Cardiac muscle cell (in vitro differentiated cells and primary cell): ENCODE measurements at regions not wholly inside any gene's neighbourhood (a gene's known extent, or its start where the extent isn't known, plus 50 kb on each side); places are given as distances from the start of the nearest gene placed in this dataset.

Experiments
- DNase-seq, 2 donors: peaks; one replicate each; pipeline versions ENCODE4 v3.0.0 to v3.0.0-alpha.2; 2010 to 2017; ENCODE audit warnings: low read depth in 1 of 2, low spot score in 1 of 2
- H3K27ac ChIP-seq: fragments of 200-600 bp; sonication (generic); 2 replicates; pipeline ENCODE4 v1.5.1; 2016
- H3K27me3 ChIP-seq: fragments of 200-600 bp; sonication (generic); 2 replicates; pipeline ENCODE4 v1.6.0; 2016; ENCODE audit warnings: control low read depth
- H3K36me3 ChIP-seq: fragments of 200-600 bp; sonication (generic); 2 replicates; pipeline ENCODE4 v1.5.1; 2016; ENCODE audit warnings: control low read depth
- H3K4me1 ChIP-seq: fragments of 200-600 bp; sonication (generic); 2 replicates; pipeline ENCODE4 v1.8.1; 2017; ENCODE audit warnings: low read depth, mild to moderate bottlenecking, mixed run types
- H3K4me3 ChIP-seq: fragments of 200-600 bp; sonication (generic); 2 replicates; pipeline ENCODE4 v1.5.1; 2016; ENCODE audit warnings: mild to moderate bottlenecking
- H3K9me3 ChIP-seq: fragments of 200-600 bp; sonication (generic); 2 replicates; pipeline ENCODE4 v1.5.1; 2017; ENCODE audit warnings: low read depth, mild to moderate bottlenecking, control low read depth
- TF ChIP-seq, protein P1 (sequence below): IDR thresholded peaks from 2 replicates; pipeline ENCODE4 v1.5.1; 2012; ENCODE audit warnings: low read depth, mild to moderate bottlenecking, low read length

DNA sequence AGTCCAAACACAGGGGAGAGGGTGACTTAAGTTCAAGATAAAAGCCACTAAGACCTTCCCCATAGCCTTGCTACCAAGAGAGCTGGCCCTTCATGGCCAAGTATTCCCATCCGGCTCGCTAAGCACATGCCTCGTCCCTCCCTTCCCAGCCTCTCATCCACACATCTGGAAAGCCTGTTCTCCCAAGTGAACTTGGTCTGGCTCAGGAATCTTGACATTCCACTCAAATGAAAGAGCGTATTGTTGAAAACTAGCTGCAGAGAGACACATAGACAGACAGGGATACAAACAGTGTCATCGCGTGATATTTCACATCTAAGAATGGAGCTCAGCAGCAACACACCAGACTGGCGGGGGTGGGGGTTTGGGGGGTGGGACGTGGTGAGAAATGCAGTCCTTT is 182.8 kb upstream of the FOXQ1 start:
- no peaks in the 10 kb centered on the region for H3K36me3 ChIP-seq
- H3K9me3 ChIP-seq, result no peaks in the 10 kb centered on the region
- H3K27ac ChIP-seq, result no peak overlapping the region
- no peaks in the 10 kb centered on the region for H3K27me3 ChIP-seq
- H3K4me3 ChIP-seq, result no peak overlapping the region
- TF ChIP-seq, protein P1, sequence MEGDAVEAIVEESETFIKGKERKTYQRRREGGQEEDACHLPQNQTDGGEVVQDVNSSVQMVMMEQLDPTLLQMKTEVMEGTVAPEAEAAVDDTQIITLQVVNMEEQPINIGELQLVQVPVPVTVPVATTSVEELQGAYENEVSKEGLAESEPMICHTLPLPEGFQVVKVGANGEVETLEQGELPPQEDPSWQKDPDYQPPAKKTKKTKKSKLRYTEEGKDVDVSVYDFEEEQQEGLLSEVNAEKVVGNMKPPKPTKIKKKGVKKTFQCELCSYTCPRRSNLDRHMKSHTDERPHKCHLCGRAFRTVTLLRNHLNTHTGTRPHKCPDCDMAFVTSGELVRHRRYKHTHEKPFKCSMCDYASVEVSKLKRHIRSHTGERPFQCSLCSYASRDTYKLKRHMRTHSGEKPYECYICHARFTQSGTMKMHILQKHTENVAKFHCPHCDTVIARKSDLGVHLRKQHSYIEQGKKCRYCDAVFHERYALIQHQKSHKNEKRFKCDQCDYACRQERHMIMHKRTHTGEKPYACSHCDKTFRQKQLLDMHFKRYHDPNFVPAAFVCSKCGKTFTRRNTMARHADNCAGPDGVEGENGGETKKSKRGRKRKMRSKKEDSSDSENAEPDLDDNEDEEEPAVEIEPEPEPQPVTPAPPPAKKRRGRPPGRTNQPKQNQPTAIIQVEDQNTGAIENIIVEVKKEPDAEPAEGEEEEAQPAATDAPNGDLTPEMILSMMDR, result no peak
- H3K4me1 ChIP-seq, result peaks cover 12% of the 10 kb centered on the region
- DNase-seq, result peak in 1 of 2 donors; percentile 11

GRCh38 chr6:1127597-1128288 is 184.2 kb upstream of the FOXQ1 start:
- Histone ChIP-seq H3K9me3 (no peaks in the 10 kb centered on the region), H3K27me3 (no peaks in the 10 kb centered on the region)

GRCh38 chr6:1127129-1127528 is 184.8 kb upstream of the FOXQ1 start:
- DNase-seq, result no peak
- TF ChIP-seq, protein P1, result no peak
- no peaks in the 10 kb centered on the region for H3K36me3 ChIP-seq
- H3K4me3 ChIP-seq, result no peak overlapping the region
- H3K4me1 ChIP-seq, result peaks cover 12% of the 10 kb centered on the region
- no peaks in the 10 kb centered on the region for H3K9me3 ChIP-seq
- no peaks in the 10 kb centered on the region for H3K27me3 ChIP-seq
- no peak overlapping the region for H3K27ac ChIP-seq

More at GRCh38 chr6:1127597-1128288, 184.2 kb upstream of the FOXQ1 start:
- DNase-seq, result no peak
- Histone ChIP-seq H3K36me3 (no peaks in the 10 kb centered on the region), H3K4me1 (peaks cover 12% of the 10 kb centered on the region), H3K27ac (no peak overlapping the region), H3K4me3 (no peak overlapping the region)
- TF ChIP-seq, protein P1, result no peak

DNA sequence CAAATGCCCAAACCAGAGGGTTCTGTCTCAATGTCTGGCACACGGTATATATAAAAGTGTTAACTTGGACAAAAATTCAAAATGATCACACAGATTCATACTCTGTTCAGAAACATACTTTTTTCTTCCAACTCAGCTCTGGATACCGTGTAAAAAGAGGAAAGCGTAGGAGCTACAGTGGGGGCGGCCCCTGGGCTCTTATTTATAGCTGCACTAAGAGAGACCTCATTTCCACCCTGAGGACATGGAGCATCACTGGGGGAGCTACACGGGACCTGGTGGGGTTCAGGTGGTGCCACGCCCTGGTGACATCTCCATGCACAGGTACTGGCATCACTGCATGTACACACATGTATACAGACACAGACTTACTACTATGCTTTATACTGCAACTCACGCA is 185.9 kb upstream of the FOXQ1 start:
- Histone ChIP-seq H3K4me1 (peaks cover 3% of the 10 kb centered on the region), H3K4me3 (no peak overlapping the region), H3K36me3 (no peaks in the 10 kb centered on the region), H3K9me3 (no peaks in the 10 kb centered on the region), H3K27me3 (no peaks in the 10 kb centered on the region), H3K27ac (no peak overlapping the region)
- TF ChIP-seq, protein P1, result no peak
- DNase-seq, result no peak

DNA sequence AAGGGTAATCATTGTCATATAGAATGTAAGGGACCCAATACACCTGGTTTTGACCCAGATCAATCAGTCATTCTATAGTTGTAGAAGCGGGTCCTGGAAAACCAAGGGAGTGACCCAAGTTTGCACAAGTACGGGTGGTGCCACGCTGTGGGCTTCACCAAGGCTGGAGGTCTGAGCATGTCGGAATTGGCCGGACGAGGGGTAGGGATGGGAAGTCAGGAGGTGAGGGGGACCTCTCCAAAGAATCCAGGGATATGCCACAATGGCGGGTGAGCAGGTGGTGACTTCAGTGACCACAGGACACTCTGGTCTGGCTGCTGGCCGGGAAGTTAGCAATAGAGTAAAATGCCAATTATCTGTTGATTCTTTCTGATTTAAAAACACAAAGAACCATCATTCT is 186.6 kb upstream of the FOXQ1 start:
- no peak for DNase-seq
- Histone ChIP-seq H3K4me3 (no peak overlapping the region), H3K27me3 (no peaks in the 10 kb centered on the region), H3K9me3 (no peaks in the 10 kb centered on the region), H3K36me3 (no peaks in the 10 kb centered on the region), H3K27ac (no peak overlapping the region), H3K4me1 (no peaks in the 10 kb centered on the region)
- TF ChIP-seq, protein P1, result no peak

DNA sequence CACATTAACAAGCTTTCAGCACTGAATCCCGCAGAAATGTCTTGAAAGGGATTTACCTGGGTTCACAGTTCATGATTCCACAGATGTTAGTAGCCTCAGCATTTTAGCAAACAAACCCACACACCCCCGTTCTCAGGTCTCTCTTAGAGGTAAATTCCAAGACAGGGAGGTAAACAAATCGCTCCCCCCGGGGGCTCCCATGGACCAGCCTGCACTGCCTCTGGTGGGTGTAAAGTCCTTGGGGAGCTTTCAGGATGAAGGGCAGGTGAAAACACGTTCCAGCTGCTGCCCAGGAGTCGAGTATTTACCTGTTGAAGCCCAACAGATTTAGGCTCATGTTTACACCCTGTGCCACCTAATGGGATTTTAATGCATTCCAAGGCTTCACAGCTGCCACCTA is 187.0 kb upstream of the FOXQ1 start:
- Histone ChIP-seq H3K4me1 (no peaks in the 10 kb centered on the region), H3K9me3 (no peaks in the 10 kb centered on the region), H3K27ac (no peak overlapping the region), H3K36me3 (no peaks in the 10 kb centered on the region), H3K4me3 (no peak overlapping the region), H3K27me3 (no peaks in the 10 kb centered on the region)
- TF ChIP-seq, protein P1, result no peak
- no peak for DNase-seq
